H9 (cell line): ENCODE measurements at regions not wholly inside any gene's neighbourhood (a gene's known extent, or its start where the extent isn't known, plus 50 kb on each side); places are given as distances from the start of the nearest gene placed in this dataset.

Experiments used
- DNase-seq: peaks from one replicate; pipeline ENCODE4 v3.0.0-alpha.2; 2017
- H2AFZ ChIP-seq: one replicate; pipeline ENCODE4 v1.6.1; 2013; ENCODE audit warnings: mild to moderate bottlenecking, low read length, control low read depth, moderate library complexity
- H2AK5ac ChIP-seq: 2 replicates; pipeline ENCODE4 v1.6.1; 2013; ENCODE audit warnings: low read length, control low read depth, mixed read lengths; ENCODE audit not compliant: insufficient read length
- H2BK120ac ChIP-seq: one replicate; pipeline ENCODE4 v1.6.1; 2013; ENCODE audit warnings: low read depth, mild to moderate bottlenecking, low read length, control low read depth, inconsistent platforms; ENCODE audit not compliant: poor library complexity, severe bottlenecking
- H2BK12ac ChIP-seq: 2 replicates; pipeline ENCODE4 v1.6.1; 2013; ENCODE audit warnings: low read length, control low read depth, mixed read lengths, low read depth; ENCODE audit not compliant: insufficient read length
- H2BK15ac ChIP-seq: 2 replicates; pipeline ENCODE4 v1.6.1; 2013; ENCODE audit warnings: low read depth, low read length, control low read depth
- H2BK20ac ChIP-seq: one replicate; pipeline ENCODE4 v1.6.1; 2013; ENCODE audit warnings: low read depth, mild to moderate bottlenecking, low read length, control low read depth, inconsistent platforms; ENCODE audit not compliant: poor library complexity, severe bottlenecking
- H2BK5ac ChIP-seq: 2 replicates; pipeline ENCODE4 v1.6.1; 2013; ENCODE audit warnings: low read length, control low read depth, mixed read lengths; ENCODE audit not compliant: insufficient read length
- H3K14ac ChIP-seq: 2 replicates; pipeline ENCODE4 v1.6.1; 2013; ENCODE audit warnings: low read length, control low read depth; ENCODE audit not compliant: insufficient read depth
- H3K18ac ChIP-seq: 2 replicates; pipeline ENCODE4 v1.6.1; 2013; ENCODE audit warnings: low read depth, mild to moderate bottlenecking, mixed read lengths, low read length, control low read depth; ENCODE audit not compliant: insufficient read length
- H3K23ac ChIP-seq: 2 replicates; pipeline ENCODE4 v1.6.1; 2013; ENCODE audit warnings: low read length, control low read depth, mixed read lengths, low read depth; ENCODE audit not compliant: insufficient read length
- H3K23me2 ChIP-seq: 2 replicates; pipeline ENCODE4 v1.6.1; 2013; ENCODE audit warnings: low read depth, mild to moderate bottlenecking, mixed read lengths, low read length, control low read depth; ENCODE audit not compliant: insufficient read length, poor library complexity, severe bottlenecking
- H3K27ac ChIP-seq: 2 replicates; pipeline ENCODE4 v1.5.1; 2013; ENCODE audit warnings: low read length, control low read depth, mixed read lengths, low read depth; ENCODE audit not compliant: insufficient read length
- H3K27me3 ChIP-seq: 2 replicates; pipeline ENCODE4 v1.6.1; 2013; ENCODE audit warnings: low read length, control low read depth, inconsistent platforms; ENCODE audit not compliant: insufficient read depth
- H3K4ac ChIP-seq: 2 replicates; pipeline ENCODE4 v1.6.1; 2013; ENCODE audit warnings: low read depth, mild to moderate bottlenecking, control low read depth, inconsistent platforms, low read length, moderate library complexity
- H3K4me1 ChIP-seq: 2 replicates; pipeline ENCODE4 v1.6.1; 2013; ENCODE audit warnings: low read length, control low read depth, inconsistent platforms; ENCODE audit not compliant: insufficient read depth
- H3K4me2 ChIP-seq: 2 replicates; pipeline ENCODE4 v1.6.1; 2013; ENCODE audit warnings: low read length, control low read depth, mixed read lengths; ENCODE audit not compliant: insufficient read length, insufficient read depth
- H3K56ac ChIP-seq: 2 replicates; pipeline ENCODE4 v1.6.1; 2013; ENCODE audit warnings: low read depth, mild to moderate bottlenecking, mixed read lengths, low read length, control low read depth; ENCODE audit not compliant: insufficient read length
- H3K79me1 ChIP-seq: 2 replicates; pipeline ENCODE4 v1.6.1; 2013; ENCODE audit warnings: low read depth, mild to moderate bottlenecking, moderate library complexity, low read length, control low read depth, inconsistent platforms; ENCODE audit not compliant: insufficient read depth, poor library complexity, severe bottlenecking
- H3K79me2 ChIP-seq: 2 replicates; pipeline ENCODE4 v1.6.1; 2013; ENCODE audit warnings: low read length, control low read depth, inconsistent platforms; ENCODE audit not compliant: insufficient read depth
- H3K9ac ChIP-seq: 2 replicates; pipeline ENCODE4 v1.6.1; 2013; ENCODE audit warnings: low read length, control low read depth, mixed read lengths; ENCODE audit not compliant: insufficient read length; ENCODE audit errors: extremely low read depth
- H3K9me3 ChIP-seq: one replicate; pipeline ENCODE4 v1.6.1; 2013; ENCODE audit warnings: low read depth, low read length, inconsistent platforms; ENCODE audit not compliant: control insufficient read depth
- H3T11ph ChIP-seq: one replicate; pipeline ENCODE4 v1.6.1; 2013; ENCODE audit warnings: mild to moderate bottlenecking, low read length, control low read depth, inconsistent platforms
- H4K20me1 ChIP-seq: one replicate; pipeline ENCODE4 v1.6.1; 2013; ENCODE audit not compliant: control insufficient read depth, insufficient read length, insufficient read depth
- H4K5ac ChIP-seq: 2 replicates; pipeline ENCODE4 v1.6.1; 2013; ENCODE audit warnings: low read depth, mild to moderate bottlenecking, mixed read lengths, low read length, control low read depth; ENCODE audit not compliant: insufficient read length
- H4K8ac ChIP-seq: replicated peaks from 2 replicates; pipeline ENCODE4 v1.6.1; 2013; ENCODE audit warnings: low read length, control low read depth, mixed read lengths, low read depth; ENCODE audit not compliant: insufficient read length
- H4K91ac ChIP-seq: 2 replicates; pipeline ENCODE4 v1.6.1; 2013; ENCODE audit warnings: low read depth, mild to moderate bottlenecking, moderate library complexity, mixed read lengths, low read length, control low read depth; ENCODE audit not compliant: insufficient read length
- H3K27ac Mint-ChIP-seq, 3 experiments: 2 replicates in 2 of 3; 3 replicates in 1 of 3; pipeline ENCODE4 v1.8.0; 2020 to 2021; ENCODE audit warnings: mixed read lengths in 3 of 3, mild to moderate bottlenecking in 1 of 3, moderate library complexity in 1 of 3
- H3K27me3 Mint-ChIP-seq: 2 replicates; pipeline ENCODE4 v1.8.0; 2021; ENCODE audit warnings: low read depth, mild to moderate bottlenecking, moderate library complexity, mixed read lengths
- H3K36me3 Mint-ChIP-seq, 3 experiments: 2 replicates in 2 of 3; 3 replicates in 1 of 3; pipeline ENCODE4 v1.8.0; 2020 to 2021; ENCODE audit warnings: low read depth in 3 of 3, mixed read lengths in 3 of 3; ENCODE audit not compliant: insufficient read depth in 1 of 3
- H3K4me1 Mint-ChIP-seq, 2 experiments: 2 replicates each; pipeline ENCODE4 v1.8.0; 2020; ENCODE audit warnings: mixed read lengths in 2 of 2
- H3K4me3 Mint-ChIP-seq, 2 experiments: 2 replicates in 1 of 2; 3 replicates in 1 of 2; pipeline ENCODE4 v1.8.0; 2020 to 2021; ENCODE audit warnings: mild to moderate bottlenecking in 2 of 2, mixed read lengths in 2 of 2, moderate library complexity in 1 of 2
- H3K9me3 Mint-ChIP-seq, 2 experiments: 2 replicates in 1 of 2; 3 replicates in 1 of 2; pipeline ENCODE4 v1.8.0; 2020; ENCODE audit warnings: mild to moderate bottlenecking in 2 of 2, mixed read lengths in 2 of 2, moderate library complexity in 1 of 2
- WGBS: extraction: QIAGEN DNeasy Blood & Tissue Kit; methylation state at CpG from one replicate; pipeline ENCODE4 v1.1.7; 2013; ENCODE audit warnings: missing lambda C conversion rate, low lambda C conversion rate, mixed read lengths; ENCODE audit not compliant: insufficient read length; ENCODE audit errors: extremely low coverage; 5-methylcytosine and 5-hydroxymethylcytosine counted together
- TF ChIP-seq, protein P1 (sequence below): fragments of 200-600 bp; sonication (generic); conservative IDR thresholded peaks from 3 replicates; pipeline ENCODE4 v1.8.0; 2021; ENCODE audit warnings: antibody characterized with exemption, mild to moderate bottlenecking

DNA sequence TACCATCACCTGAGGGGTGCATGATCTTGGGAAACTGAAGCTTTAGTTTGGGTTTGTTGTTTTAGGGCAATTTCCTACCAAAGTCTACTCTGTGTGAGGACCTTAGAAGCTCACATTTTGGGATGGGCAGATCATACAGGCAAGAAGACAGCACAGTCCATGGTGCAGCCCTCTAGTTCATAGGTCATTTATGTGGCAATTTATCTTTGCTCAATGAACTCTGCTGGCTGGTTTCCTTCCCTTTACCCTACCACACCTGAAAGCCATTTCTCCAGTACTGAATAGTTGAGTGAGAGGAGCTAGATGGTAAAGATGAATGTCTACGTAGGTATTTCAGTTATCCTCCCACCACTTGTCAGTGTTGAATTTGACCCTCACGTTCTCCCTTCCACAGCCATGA lies 87.5 kb upstream of the KLF12 start:
- no peak overlapping the region for H3K27ac Mint-ChIP-seq
- no peaks in the 10 kb centered on the region for H3K79me1 ChIP-seq
- H3T11ph ChIP-seq, result no peak overlapping the region
- no peaks in the 10 kb centered on the region for H3K9me3 Mint-ChIP-seq
- H3K18ac ChIP-seq, result no peak overlapping the region
- H3K14ac ChIP-seq, result no peak overlapping the region
- no peak overlapping the region for H3K4ac ChIP-seq
- H3K36me3 Mint-ChIP-seq, result no peaks in the 10 kb centered on the region
- H3K23me2 ChIP-seq, result no peaks in the 10 kb centered on the region
- H4K5ac ChIP-seq, result no peak overlapping the region
- no peak overlapping the region for H2AFZ ChIP-seq
- no peak for DNase-seq
- no peaks in the 10 kb centered on the region for H3K4me1 Mint-ChIP-seq
- H4K91ac ChIP-seq, result no peak overlapping the region
- no peak overlapping the region for H2BK20ac ChIP-seq
- H3K23ac ChIP-seq, result no peak overlapping the region
- H3K4me2 ChIP-seq, result no peak overlapping the region
- H2AK5ac ChIP-seq, result no peak overlapping the region
- H2BK5ac ChIP-seq, result no peak overlapping the region
- no peaks in the 10 kb centered on the region for H3K79me2 ChIP-seq
- TF ChIP-seq, protein P1, sequence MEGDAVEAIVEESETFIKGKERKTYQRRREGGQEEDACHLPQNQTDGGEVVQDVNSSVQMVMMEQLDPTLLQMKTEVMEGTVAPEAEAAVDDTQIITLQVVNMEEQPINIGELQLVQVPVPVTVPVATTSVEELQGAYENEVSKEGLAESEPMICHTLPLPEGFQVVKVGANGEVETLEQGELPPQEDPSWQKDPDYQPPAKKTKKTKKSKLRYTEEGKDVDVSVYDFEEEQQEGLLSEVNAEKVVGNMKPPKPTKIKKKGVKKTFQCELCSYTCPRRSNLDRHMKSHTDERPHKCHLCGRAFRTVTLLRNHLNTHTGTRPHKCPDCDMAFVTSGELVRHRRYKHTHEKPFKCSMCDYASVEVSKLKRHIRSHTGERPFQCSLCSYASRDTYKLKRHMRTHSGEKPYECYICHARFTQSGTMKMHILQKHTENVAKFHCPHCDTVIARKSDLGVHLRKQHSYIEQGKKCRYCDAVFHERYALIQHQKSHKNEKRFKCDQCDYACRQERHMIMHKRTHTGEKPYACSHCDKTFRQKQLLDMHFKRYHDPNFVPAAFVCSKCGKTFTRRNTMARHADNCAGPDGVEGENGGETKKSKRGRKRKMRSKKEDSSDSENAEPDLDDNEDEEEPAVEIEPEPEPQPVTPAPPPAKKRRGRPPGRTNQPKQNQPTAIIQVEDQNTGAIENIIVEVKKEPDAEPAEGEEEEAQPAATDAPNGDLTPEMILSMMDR, result no peak
- no peak overlapping the region for H2BK12ac ChIP-seq
- H3K27ac ChIP-seq, result no peak overlapping the region
- H3K4me3 Mint-ChIP-seq, result no peak overlapping the region
- no peaks in the 10 kb centered on the region for H3K27me3 ChIP-seq
- no peaks in the 10 kb centered on the region for H3K9me3 ChIP-seq
- no peak overlapping the region for H2BK120ac ChIP-seq
- no peaks in the 10 kb centered on the region for H4K20me1 ChIP-seq
- no CpG with 5 or more reads among the region's 2 CpGs for WGBS
- H2BK15ac ChIP-seq, result no peak overlapping the region
- H3K56ac ChIP-seq, result no peak overlapping the region
- no peak overlapping the region for H4K8ac ChIP-seq
- H3K4me1 ChIP-seq, result no peaks in the 10 kb centered on the region
- H3K9ac ChIP-seq, result no peak overlapping the region
- H3K27me3 Mint-ChIP-seq, result no peaks in the 10 kb centered on the region
